ENCODE measurements at regions not wholly inside any gene's neighbourhood (a gene's known extent, or its start where the extent isn't known, plus 50 kb on each side); places are given as distances from the start of the nearest gene placed in this dataset.
"Not testable (repeated sequence)": the region's sequence is repeated elsewhere in the genome, so short reads cannot be mapped to it uniquely, and the experiment has no call there.

DNA sequence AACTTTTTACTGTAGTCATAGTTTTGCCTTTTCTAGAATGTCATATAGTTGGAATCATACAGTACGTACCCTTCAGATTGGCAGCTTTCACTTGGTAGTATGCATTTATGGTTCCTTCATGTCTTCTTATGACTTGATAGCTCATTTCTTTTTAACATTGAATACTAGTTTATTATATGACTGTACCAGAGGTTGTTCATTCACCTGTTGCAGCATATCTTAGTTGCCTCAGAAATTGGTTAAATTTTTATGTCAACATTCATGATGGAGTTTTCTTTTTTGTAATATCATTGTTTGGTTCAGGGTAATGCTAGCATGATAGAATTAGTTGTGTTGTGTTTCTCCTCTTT lies 94.8 kb upstream of the CDK13 start:
- no peak for ATAC-seq (ENCODE audit: low read depth)
- TF ChIP-seq, protein P1, sequence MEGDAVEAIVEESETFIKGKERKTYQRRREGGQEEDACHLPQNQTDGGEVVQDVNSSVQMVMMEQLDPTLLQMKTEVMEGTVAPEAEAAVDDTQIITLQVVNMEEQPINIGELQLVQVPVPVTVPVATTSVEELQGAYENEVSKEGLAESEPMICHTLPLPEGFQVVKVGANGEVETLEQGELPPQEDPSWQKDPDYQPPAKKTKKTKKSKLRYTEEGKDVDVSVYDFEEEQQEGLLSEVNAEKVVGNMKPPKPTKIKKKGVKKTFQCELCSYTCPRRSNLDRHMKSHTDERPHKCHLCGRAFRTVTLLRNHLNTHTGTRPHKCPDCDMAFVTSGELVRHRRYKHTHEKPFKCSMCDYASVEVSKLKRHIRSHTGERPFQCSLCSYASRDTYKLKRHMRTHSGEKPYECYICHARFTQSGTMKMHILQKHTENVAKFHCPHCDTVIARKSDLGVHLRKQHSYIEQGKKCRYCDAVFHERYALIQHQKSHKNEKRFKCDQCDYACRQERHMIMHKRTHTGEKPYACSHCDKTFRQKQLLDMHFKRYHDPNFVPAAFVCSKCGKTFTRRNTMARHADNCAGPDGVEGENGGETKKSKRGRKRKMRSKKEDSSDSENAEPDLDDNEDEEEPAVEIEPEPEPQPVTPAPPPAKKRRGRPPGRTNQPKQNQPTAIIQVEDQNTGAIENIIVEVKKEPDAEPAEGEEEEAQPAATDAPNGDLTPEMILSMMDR (IDR thresholded peaks at IDR 0.05), result no peak
- no peaks in the 10 kb centered on the region for H3K9me3 Mint-ChIP-seq
- H3K27me3 Mint-ChIP-seq, result peaks cover 24% of the 10 kb centered on the region
- DNase-seq, result no peak
- H3K4me3 Mint-ChIP-seq, result peak overlapping the region; percentile 75
- no peaks in the 10 kb centered on the region for H3K36me3 Mint-ChIP-seq (ENCODE audit: low read depth)
- POLR2A ChIA-PET, result no interaction called here
- H3K27ac Mint-ChIP-seq, result no peak overlapping the region
- intact Hi-C loops (cut with micrococcal nuclease), result no loop called here
- H3K4me1 Mint-ChIP-seq, result peaks cover 5% of the 10 kb centered on the region
- CTCF ChIA-PET, result no interaction called here

DNA sequence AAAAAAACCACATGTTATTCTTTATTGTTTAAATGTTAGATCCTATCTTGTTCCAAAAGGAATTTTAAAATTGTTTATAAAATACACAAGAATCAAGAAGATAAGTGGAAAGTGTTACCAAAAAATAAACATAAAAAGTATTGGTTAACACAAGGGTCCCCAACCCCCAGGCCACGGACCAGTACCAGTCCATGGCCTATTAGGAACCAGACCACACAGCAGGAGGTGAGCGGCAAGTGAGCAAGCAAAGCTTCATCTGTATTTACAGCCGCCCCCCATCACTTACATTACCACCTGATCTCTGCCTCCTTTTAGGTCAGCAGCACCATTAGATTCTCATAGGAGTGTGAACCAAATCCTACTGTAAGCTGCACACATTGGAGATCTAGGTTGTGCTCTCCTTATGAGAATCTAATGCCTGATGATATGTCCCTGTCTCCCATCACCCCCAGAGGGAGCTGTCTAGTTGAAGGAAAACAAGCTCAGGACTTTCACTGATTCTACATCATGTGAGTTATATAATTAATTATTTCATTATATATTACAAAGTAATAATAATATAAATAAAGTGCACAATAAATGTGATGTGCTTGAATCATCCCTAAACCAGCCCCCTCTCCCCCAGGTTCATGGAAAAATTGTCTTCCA lies 86.3 kb upstream of the CDK13 start:
- ATAC-seq (ENCODE audit: low read depth); DNase-seq; H3K36me3 Mint-ChIP-seq (ENCODE audit: low read depth); intact Hi-C loops (cut with micrococcal nuclease); POLR2A ChIA-PET; H3K9me3 Mint-ChIP-seq; H3K4me1 Mint-ChIP-seq; CTCF ChIA-PET; H3K27me3 Mint-ChIP-seq; H3K4me3 Mint-ChIP-seq; H3K27ac Mint-ChIP-seq: not testable (repeated sequence)

DNA sequence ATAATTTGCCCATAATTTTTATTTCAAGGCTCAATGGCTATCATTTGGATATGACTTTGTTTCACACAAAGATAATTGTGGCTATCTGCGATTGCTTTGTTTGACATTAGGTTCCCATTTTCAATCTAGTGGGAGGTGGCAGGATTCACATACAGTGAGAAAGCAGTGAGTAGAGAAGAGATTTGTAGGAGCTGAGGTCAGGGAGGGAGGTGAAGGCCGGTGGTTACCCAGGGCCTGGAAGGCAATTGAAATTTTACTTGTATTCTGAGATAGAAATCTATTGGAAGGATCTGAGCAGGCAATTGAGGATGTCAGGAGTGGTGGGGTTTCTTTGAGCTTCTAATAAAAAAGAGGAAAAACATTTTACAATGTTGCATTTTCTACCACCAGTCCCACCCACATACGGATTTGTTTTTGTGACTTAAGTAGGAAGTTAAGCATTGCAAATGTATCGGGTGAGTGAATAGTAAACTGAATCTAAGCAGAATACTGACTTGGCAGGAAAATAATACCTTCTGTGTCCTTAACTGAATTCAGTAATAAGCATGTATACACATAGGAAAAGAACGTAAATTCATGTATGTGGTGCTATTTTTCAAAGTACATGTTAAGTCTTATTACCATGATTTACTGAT lies 80.1 kb upstream of the CDK13 start:
- H3K4me1 Mint-ChIP-seq; H3K36me3 Mint-ChIP-seq (ENCODE audit: low read depth); ATAC-seq (ENCODE audit: low read depth); POLR2A ChIA-PET; DNase-seq; H3K27ac Mint-ChIP-seq; H3K9me3 Mint-ChIP-seq; H3K27me3 Mint-ChIP-seq; CTCF ChIA-PET; intact Hi-C loops (cut with micrococcal nuclease); H3K4me3 Mint-ChIP-seq: not testable (repeated sequence)

DNA sequence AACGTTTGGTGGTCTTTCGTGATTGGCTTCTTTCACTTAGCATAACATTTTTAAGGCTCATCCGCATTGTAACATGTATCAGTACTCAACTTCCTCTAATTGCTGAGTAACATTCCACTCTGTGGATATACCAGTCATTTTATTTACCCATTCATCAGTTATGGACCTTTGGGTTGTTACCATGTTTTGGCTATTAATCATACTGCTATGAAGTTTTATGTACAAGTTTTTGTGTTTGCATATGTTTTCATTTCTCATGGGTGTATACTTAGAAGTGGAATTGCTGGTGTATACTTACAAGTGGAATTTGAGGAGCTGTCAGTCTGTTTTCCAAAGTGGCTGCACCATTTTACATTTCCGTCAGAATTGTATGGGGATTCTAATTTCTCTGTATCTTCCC lies 78.4 kb upstream of the CDK13 start:
- H3K27ac Mint-ChIP-seq; CTCF ChIA-PET; H3K27me3 Mint-ChIP-seq; DNase-seq; ATAC-seq (ENCODE audit: low read depth); POLR2A ChIA-PET; H3K4me1 Mint-ChIP-seq; H3K9me3 Mint-ChIP-seq; H3K4me3 Mint-ChIP-seq; H3K36me3 Mint-ChIP-seq (ENCODE audit: low read depth); intact Hi-C loops (cut with micrococcal nuclease): not testable (repeated sequence)

DNA sequence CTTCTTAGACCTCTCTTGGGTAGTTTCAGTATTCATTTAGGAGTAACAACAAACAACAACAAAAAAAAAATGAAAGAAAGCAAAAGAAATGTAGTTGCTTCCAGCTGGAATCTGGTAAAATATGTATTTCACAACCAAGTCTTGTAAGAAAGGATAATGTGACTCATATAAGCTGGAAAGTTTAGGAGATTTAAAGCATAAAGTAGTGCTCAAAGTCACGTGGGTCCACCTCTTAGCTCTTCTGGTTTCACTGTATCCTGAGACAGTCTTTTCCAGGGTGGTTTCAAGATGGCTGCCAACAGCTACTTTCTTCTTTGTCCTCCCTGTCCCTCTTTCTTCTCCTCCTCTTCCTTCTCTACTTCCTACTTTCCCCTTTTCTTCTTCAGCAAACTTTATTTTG lies 69.5 kb upstream of the CDK13 start:
- no peak for ATAC-seq (ENCODE audit: low read depth)
- TF ChIP-seq, protein P1 (IDR thresholded peaks at IDR 0.05), result no peak
- H3K36me3 Mint-ChIP-seq (ENCODE audit: low read depth), result no peaks in the 10 kb centered on the region
- POLR2A ChIA-PET, result no interaction called here
- H3K27me3 Mint-ChIP-seq, result peaks cover 5% of the 10 kb centered on the region
- H3K9me3 Mint-ChIP-seq, result peaks cover 8% of the 10 kb centered on the region
- no peaks in the 10 kb centered on the region for H3K4me1 Mint-ChIP-seq
- H3K4me3 Mint-ChIP-seq, result no peak overlapping the region
- H3K27ac Mint-ChIP-seq, result no peak overlapping the region
- intact Hi-C loops (cut with micrococcal nuclease), result no loop called here
- no peak for DNase-seq
- CTCF ChIA-PET, result interaction anchor here (1.3 kb wide), 1 partner anchor 16 kb away, joined by 3 read pairs; no protein-coding TSS in a partner anchor

DNA sequence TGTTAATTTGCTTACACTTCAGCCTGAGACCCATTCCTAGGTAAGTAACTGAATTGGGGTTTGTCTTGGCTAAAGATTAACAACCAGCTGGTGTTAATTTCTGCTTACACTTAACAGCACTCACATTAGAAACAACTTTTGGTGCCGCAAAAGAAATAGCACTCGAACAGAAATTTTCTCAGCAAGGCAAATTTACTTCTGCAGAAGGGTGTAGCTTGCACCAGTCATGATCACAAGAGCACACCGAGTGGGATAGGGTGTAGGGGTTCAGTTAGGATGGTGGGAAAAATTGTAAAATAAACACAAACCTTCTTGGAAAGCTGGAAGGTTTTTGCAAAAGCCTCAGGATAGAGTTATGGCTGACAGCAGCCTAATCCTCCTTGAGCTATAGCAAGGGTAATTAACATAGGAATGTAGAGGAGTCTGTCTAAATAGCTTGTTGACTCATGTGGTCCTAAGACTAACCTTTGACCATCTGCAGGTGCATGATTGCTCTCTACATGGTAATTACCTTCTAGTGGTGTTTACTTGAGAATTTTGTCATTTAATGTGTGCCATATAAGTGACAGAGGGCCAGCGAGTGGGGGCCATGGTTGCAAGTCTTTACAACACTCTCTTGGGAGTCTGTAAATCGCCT lies 67.8 kb upstream of the CDK13 start:
- Mint-ChIP-seq H3K27ac (no peak overlapping the region), H3K9me3 (peaks cover 8% of the 10 kb centered on the region), H3K27me3 (peaks cover 5% of the 10 kb centered on the region), H3K4me3 (no peak overlapping the region), H3K36me3 (ENCODE audit: low read depth) (no peaks in the 10 kb centered on the region), H3K4me1 (no peaks in the 10 kb centered on the region)
- no peak for ATAC-seq (ENCODE audit: low read depth)
- TF ChIP-seq, protein P1 (IDR thresholded peaks at IDR 0.05), result no peak
- intact Hi-C loops (cut with micrococcal nuclease), result no loop called here
- DNase-seq, result no peak
- POLR2A ChIA-PET, result no interaction called here
- CTCF ChIA-PET, result interaction anchor here (1.2 kb wide), 1 partner anchor 14 kb away, joined by 6 read pairs; no protein-coding TSS in a partner anchor
